Lower lobe of right lung (tissue), 2 donors: ENCODE measurements at regions not wholly inside any gene's neighbourhood (a gene's known extent, or its start where the extent isn't known, plus 50 kb on each side); places are given as distances from the start of the nearest gene placed in this dataset.

ENCODE experiments used
- ATAC-seq, 2 donors: fragments of 200-7000 bp; cut with Tn5 transposase; one replicate each; pipeline ENCODE4 v1.9.1; 2020 to 2022; ENCODE audit warnings: mild to moderate bottlenecking in 2 of 2, moderate library complexity in 2 of 2
- DNase-seq: peaks from one replicate; pipeline ENCODE4 v3.0.0-alpha.2; 2020
- H3K27ac ChIP-seq: fragments of 200-600 bp; one replicate; pipeline ENCODE4 v1.8.0; 2022
- H3K27me3 ChIP-seq: fragments of 200-600 bp; one replicate; pipeline ENCODE4 v1.8.0; 2022; ENCODE audit warnings: low read depth
- H3K36me3 ChIP-seq: fragments of 200-600 bp; one replicate; pipeline ENCODE4 v1.8.0; 2022; ENCODE audit warnings: mild to moderate bottlenecking
- H3K4me1 ChIP-seq: fragments of 200-600 bp; one replicate; pipeline ENCODE4 v1.8.0; 2022
- H3K4me3 ChIP-seq: fragments of 200-600 bp; one replicate; pipeline ENCODE4 v1.8.0; 2022; ENCODE audit warnings: mild to moderate bottlenecking
- H3K9me3 ChIP-seq: fragments of 200-600 bp; one replicate; pipeline ENCODE4 v1.8.0; 2022
- CTCF ChIP-seq: fragments of 200-600 bp; IDR thresholded peaks from one replicate; pipeline ENCODE4 v1.8.0; 2022; ENCODE audit warnings: antibody characterized with exemption, mild to moderate bottlenecking
- intact Hi-C: fragments of 100-400 bp; cut with DNase I; formaldehyde crosslinking; loops from one replicate; pipeline ENCODE4 v1.11.0; 2022
- donor health status: DM: no; HTN: yes; CAD: no; lungs with severe emphysema.

- H3K9me3 ChIP-seq: no peaks in the 10 kb centered on the region
- peak in 1 of 2 donors; percentile 45 for ATAC-seq
- peak; percentile 41 for DNase-seq
- peaks cover 2% of the 10 kb centered on the region for H3K4me1 ChIP-seq
- H3K4me3 ChIP-seq: no peak overlapping the region
- TF ChIP-seq CTCF: no peak
- no peaks in the 10 kb centered on the region for H3K36me3 ChIP-seq
- no peak overlapping the region for H3K27ac ChIP-seq
- H3K27me3 ChIP-seq: no peaks in the 10 kb centered on the region
- intact Hi-C loops: no loop called here
Observed at GRCh38 chr13:50672025-50672424, 171.5 kb downstream of the DLEU7 start.

- TF ChIP-seq CTCF: no peak
- no peaks in the 10 kb centered on the region for H3K36me3 ChIP-seq
- H3K9me3 ChIP-seq: no peaks in the 10 kb centered on the region
- ATAC-seq (no peak), DNase-seq (no peak)
- peaks cover 12% of the 10 kb centered on the region for H3K4me1 ChIP-seq
- no peaks in the 10 kb centered on the region for H3K27me3 ChIP-seq
- no peak overlapping the region for H3K27ac ChIP-seq
- intact Hi-C loops: no loop called here
- H3K4me3 ChIP-seq: no peak overlapping the region
Observed at GRCh38 chr13:50675651-50676050, 167.8 kb downstream of the DLEU7 start.

- Histone ChIP-seq H3K36me3 (no peaks in the 10 kb centered on the region), H3K27me3 (no peaks in the 10 kb centered on the region), H3K4me1 (peaks cover 12% of the 10 kb centered on the region), H3K9me3 (no peaks in the 10 kb centered on the region), H3K4me3 (no peak overlapping the region), H3K27ac (no peak overlapping the region)
- DNase-seq (no peak), ATAC-seq (peak; percentile 45 to 61)
- intact Hi-C loops: no loop called here
- TF ChIP-seq CTCF: no peak
Observed at GRCh38 chr13:50676602-50677001, 166.9 kb downstream of the DLEU7 start.

GRCh38 chr13:50677258-50677657 is 166.2 kb downstream of the DLEU7 start:
- H3K27ac ChIP-seq: no peak overlapping the region
- H3K4me3 ChIP-seq: no peak overlapping the region
- H3K9me3 ChIP-seq: no peaks in the 10 kb centered on the region
- ATAC-seq: no peak
- no peaks in the 10 kb centered on the region for H3K27me3 ChIP-seq
- intact Hi-C loops: no loop called here
- no peaks in the 10 kb centered on the region for H3K36me3 ChIP-seq
- DNase-seq: no peak
- no peak for TF ChIP-seq CTCF
- H3K4me1 ChIP-seq: peaks cover 12% of the 10 kb centered on the region

GRCh38 chr13:50677687-50678463 is 165.6 kb downstream of the DLEU7 start:
- H3K27me3 ChIP-seq: no peaks in the 10 kb centered on the region
- intact Hi-C loops: no loop called here
- no peaks in the 10 kb centered on the region for H3K36me3 ChIP-seq
- no peak overlapping the region for H3K4me3 ChIP-seq
- no peak for TF ChIP-seq CTCF
- no peak for DNase-seq
- no peak for ATAC-seq
- H3K9me3 ChIP-seq: no peaks in the 10 kb centered on the region
- H3K4me1 ChIP-seq: peaks cover 12% of the 10 kb centered on the region
- no peak overlapping the region for H3K27ac ChIP-seq
